SK-N-SH (cell line): ENCODE measurements at regions not wholly inside any gene's neighbourhood (a gene's known extent, or its start where the extent isn't known, plus 50 kb on each side); places are given as distances from the start of the nearest gene placed in this dataset.

Source experiments
- FOXM1 ChIP-seq: IDR thresholded peaks from 2 replicates; pipeline ENCODE4 v1.4.0; 2012; ENCODE audit warnings: low read depth, mild to moderate bottlenecking
- MEF2A ChIP-seq: IDR thresholded peaks from 2 replicates; pipeline ENCODE4 v1.4.0; 2012; ENCODE audit warnings: low read depth, borderline replicate concordance
- MXI1 ChIP-seq: IDR thresholded peaks from 2 replicates; pipeline ENCODE4 v1.6.1; 2012; ENCODE audit warnings: mild to moderate bottlenecking, low read depth, low read length, improper control_type of control experiment
- NFIC ChIP-seq: IDR thresholded peaks from 2 replicates; pipeline ENCODE4 v1.4.0; 2012; ENCODE audit warnings: borderline replicate concordance
- RAD21 ChIP-seq: IDR thresholded peaks from 2 replicates; pipeline ENCODE4 v1.6.1; 2012; ENCODE audit warnings: mild to moderate bottlenecking, low read length
- REST ChIP-seq: IDR thresholded peaks from 2 replicates; pipeline ENCODE4 v1.6.1; 2012; ENCODE audit warnings: mild to moderate bottlenecking, low read depth, low read length, moderate library complexity
- SMC3 ChIP-seq: IDR thresholded peaks from 2 replicates; pipeline ENCODE4 v1.6.1; 2012; ENCODE audit warnings: low read depth, low read length, improper control_type of control experiment
- TAF1 ChIP-seq: IDR thresholded peaks from 2 replicates; pipeline ENCODE4 v1.6.1; 2012; ENCODE audit warnings: low read depth, mild to moderate bottlenecking, low read length, moderate library complexity, borderline replicate concordance
- TF ChIP-seq, protein P1 (sequence below): fragments of 200-600 bp; sonication (generic); IDR thresholded peaks from 2 replicates; pipeline ENCODE4 v1.6.1; 2017; ENCODE audit warnings: antibody characterized with exemption, mild to moderate bottlenecking, moderate library complexity
- TF ChIP-seq, protein P2 (sequence below): fragments of 150-350 bp; IDR thresholded peaks from 2 replicates; pipeline ENCODE4 v1.6.1; 2016; ENCODE audit warnings: mild to moderate bottlenecking, low read depth, low read length

DNA sequence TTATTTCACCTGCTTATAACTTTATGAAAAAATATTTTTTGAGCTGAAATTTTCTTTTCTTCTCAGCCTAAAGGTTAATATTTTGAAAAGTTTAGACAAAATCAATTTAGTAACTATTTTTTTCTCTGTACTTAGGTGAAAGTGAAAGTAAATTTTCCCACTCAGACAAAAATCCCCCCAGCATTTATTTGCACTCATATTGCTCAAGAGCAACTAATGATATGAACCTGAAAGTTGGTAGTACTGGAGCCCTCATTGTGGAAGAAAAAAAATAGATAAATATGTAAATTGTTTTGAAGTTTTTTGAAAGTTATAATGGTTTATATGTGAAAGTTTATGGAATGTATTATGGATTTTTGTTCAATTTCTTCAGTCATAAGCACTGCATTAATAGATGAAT, 1005.9 kb upstream of the ATXN7L3B start:
- TF ChIP-seq FOXM1 (no peak), RAD21 (no peak), MXI1 (no peak), MEF2A (no peak), REST (no peak), SMC3 (no peak), NFIC (no peak), TAF1 (no peak)
- TF ChIP-seq, protein P1, sequence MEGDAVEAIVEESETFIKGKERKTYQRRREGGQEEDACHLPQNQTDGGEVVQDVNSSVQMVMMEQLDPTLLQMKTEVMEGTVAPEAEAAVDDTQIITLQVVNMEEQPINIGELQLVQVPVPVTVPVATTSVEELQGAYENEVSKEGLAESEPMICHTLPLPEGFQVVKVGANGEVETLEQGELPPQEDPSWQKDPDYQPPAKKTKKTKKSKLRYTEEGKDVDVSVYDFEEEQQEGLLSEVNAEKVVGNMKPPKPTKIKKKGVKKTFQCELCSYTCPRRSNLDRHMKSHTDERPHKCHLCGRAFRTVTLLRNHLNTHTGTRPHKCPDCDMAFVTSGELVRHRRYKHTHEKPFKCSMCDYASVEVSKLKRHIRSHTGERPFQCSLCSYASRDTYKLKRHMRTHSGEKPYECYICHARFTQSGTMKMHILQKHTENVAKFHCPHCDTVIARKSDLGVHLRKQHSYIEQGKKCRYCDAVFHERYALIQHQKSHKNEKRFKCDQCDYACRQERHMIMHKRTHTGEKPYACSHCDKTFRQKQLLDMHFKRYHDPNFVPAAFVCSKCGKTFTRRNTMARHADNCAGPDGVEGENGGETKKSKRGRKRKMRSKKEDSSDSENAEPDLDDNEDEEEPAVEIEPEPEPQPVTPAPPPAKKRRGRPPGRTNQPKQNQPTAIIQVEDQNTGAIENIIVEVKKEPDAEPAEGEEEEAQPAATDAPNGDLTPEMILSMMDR: no peak
- TF ChIP-seq, protein P2, sequence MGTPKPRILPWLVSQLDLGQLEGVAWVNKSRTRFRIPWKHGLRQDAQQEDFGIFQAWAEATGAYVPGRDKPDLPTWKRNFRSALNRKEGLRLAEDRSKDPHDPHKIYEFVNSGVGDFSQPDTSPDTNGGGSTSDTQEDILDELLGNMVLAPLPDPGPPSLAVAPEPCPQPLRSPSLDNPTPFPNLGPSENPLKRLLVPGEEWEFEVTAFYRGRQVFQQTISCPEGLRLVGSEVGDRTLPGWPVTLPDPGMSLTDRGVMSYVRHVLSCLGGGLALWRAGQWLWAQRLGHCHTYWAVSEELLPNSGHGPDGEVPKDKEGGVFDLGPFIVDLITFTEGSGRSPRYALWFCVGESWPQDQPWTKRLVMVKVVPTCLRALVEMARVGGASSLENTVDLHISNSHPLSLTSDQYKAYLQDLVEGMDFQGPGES: no peak
